HG03342 (cell line): ENCODE measurements at regions not wholly inside any gene's neighbourhood (a gene's known extent, or its start where the extent isn't known, plus 50 kb on each side); places are given as distances from the start of the nearest gene placed in this dataset.

Experiments
- ATAC-seq: cut with Tn5 transposase; IDR thresholded peaks from one replicate; pipeline ENCODE4 v1.9.1; 2021; ENCODE audit warnings: mild to moderate bottlenecking, moderate library complexity; ENCODE audit not compliant: unreplicated experiment

GRCh38 chr6:169165561-169166300 is 87.9 kb downstream of the THBS2 start:
- ATAC-seq = no peak

- no peak for ATAC-seq
Observed at GRCh38 chr6:169164986-169165385, 88.7 kb downstream of the THBS2 start.

GRCh38 chr6:169164451-169164850 is 89.2 kb downstream of the THBS2 start:
- ATAC-seq = no peak

GRCh38 chr6:169163411-169163901 is 90.2 kb downstream of the THBS2 start:
- no peak for ATAC-seq

GRCh38 chr6:169162752-169163407 is 90.8 kb downstream of the THBS2 start:
- ATAC-seq = no peak

GRCh38 chr6:169162249-169162648 is 91.4 kb downstream of the THBS2 start:
- no peak for ATAC-seq

GRCh38 chr6:169161572-169162167 is 92.0 kb downstream of the THBS2 start:
- ATAC-seq = no peak

- ATAC-seq = no peak
Observed at GRCh38 chr6:169160855-169161560, 92.6 kb downstream of the THBS2 start.

- no peak for ATAC-seq
Observed at GRCh38 chr6:169160091-169160854, 93.4 kb downstream of the THBS2 start.

GRCh38 chr6:169159331-169159730 is 94.3 kb downstream of the THBS2 start:
- no peak for ATAC-seq

- ATAC-seq = no peak
Observed at GRCh38 chr6:169158691-169159090, 95.0 kb downstream of the THBS2 start.

- ATAC-seq = no peak
Observed at GRCh38 chr6:169158174-169158573, 95.5 kb downstream of the THBS2 start.

- no peak for ATAC-seq
Observed at GRCh38 chr6:169157197-169158148, 96.2 kb downstream of the THBS2 start.

GRCh38 chr6:169156793-169157147 is 96.9 kb downstream of the THBS2 start:
- no peak for ATAC-seq

- no peak for ATAC-seq
Observed at GRCh38 chr6:169156108-169156792, 97.4 kb downstream of the THBS2 start.

GRCh38 chr6:169155481-169155880 is 98.2 kb downstream of the THBS2 start:
- ATAC-seq = no peak

GRCh38 chr6:169153401-169153800 is 100.2 kb downstream of the THBS2 start:
- ATAC-seq = no peak

GRCh38 chr6:169146521-169146920 is 107.1 kb downstream of the THBS2 start:
- ATAC-seq = no peak

GRCh38 chr6:169145991-169146501 is 107.6 kb downstream of the THBS2 start:
- no peak for ATAC-seq
